ENCODE measurements at regions not wholly inside any gene's neighbourhood (a gene's known extent, or its start where the extent isn't known, plus 50 kb on each side); places are given as distances from the start of the nearest gene placed in this dataset.

- Histone ChIP-seq H3K36me3 (ENCODE audit: control insufficient read depth in 2 of 2, insufficient read depth in 2 of 2, low read length in 1 of 2) (no peaks in the 10 kb centered on the region), H3K4me2 (ENCODE audit: control insufficient read depth, insufficient read depth) (no peak overlapping the region), H3K27ac (ENCODE audit: control insufficient read depth, insufficient read depth) (no peak overlapping the region), H4K20me1 (ENCODE audit: control insufficient read depth, insufficient read depth) (no peaks in the 10 kb centered on the region), H3K4me3 (no peak overlapping the region), H3K27me3 (replicated peaks in 1 of 2; ENCODE audit: control insufficient read depth in 2 of 2, insufficient read depth in 2 of 2, low read length in 1 of 2) (no peaks in the 10 kb centered on the region), H2AFZ (ENCODE audit: control insufficient read depth, low read depth, low read length) (no peak overlapping the region), H3K4me1 (ENCODE audit: control insufficient read depth, insufficient read depth, low read length) (no peaks in the 10 kb centered on the region), H3K9ac (ENCODE audit: control insufficient read depth, insufficient read depth, low read length) (no peak overlapping the region), H3K9me3 (replicated peaks; ENCODE audit: control insufficient read depth, insufficient read depth, low read length) (no peaks in the 10 kb centered on the region), H3K79me2 (ENCODE audit: control insufficient read depth, insufficient read depth, low read length) (no peaks in the 10 kb centered on the region)
- in situ Hi-C loops (cut with MboI): no loop called here
- FAIRE-seq: no peak
- POLR2A ChIA-PET: no interaction called here
- WGBS (ENCODE audit: insufficient coverage, insufficient replicate concordance, low lambda C conversion rate, missing lambda C conversion rate): 64% methylated on average over 10 of the region's 10 CpGs
- SMC1A ChIA-PET (ENCODE audit: uncharacterized antibody, unreplicated experiment): no interaction called here
- no peak for DNase-seq (ENCODE audit: low read depth, low spot score)
- CTCF ChIA-PET: interaction anchor here (1.1 kb wide), 1 partner anchor 217 kb away, joined by 3 read pairs; no protein-coding TSS in a partner anchor
- ATAC-seq: no peak
- intact Hi-C loops (cut with micrococcal nuclease; ENCODE audit: unreplicated experiment): no loop called here
- RAD21 ChIA-PET (ENCODE audit: unreplicated experiment): no interaction called here
- BruUV-seq (replicated peaks): no TSS peak
- TF ChIP-seq DPF2 (IDR thresholded peaks at IDR 0.05) (no peak), BCLAF1 (IDR thresholded peaks at IDR 0.05) (no peak), SMAD1 (IDR thresholded peaks at IDR 0.05; ENCODE audit: low read depth, partially characterized antibody) (no peak), ETV6 (conservative IDR thresholded peaks at IDR 0.05 in 1 of 2, IDR thresholded peaks at IDR 0.05 in 1 of 2; ENCODE audit: borderline replicate concordance in 1 of 2, low read depth in 1 of 2) (no peak), ASH2L (IDR thresholded peaks at IDR 0.05; ENCODE audit: borderline replicate concordance, low read depth) (no peak), TBL1XR1 (IDR thresholded peaks at IDR 0.05; ENCODE audit: low read depth, low read length) (no peak), RB1 (IDR thresholded peaks at IDR 0.05; ENCODE audit: borderline replicate concordance) (no peak), HCFC1 (IDR thresholded peaks at IDR 0.05; ENCODE audit: low read length) (no peak), IKZF2 (IDR thresholded peaks at IDR 0.05) (no peak)
- TF ChIP-seq, protein P1, sequence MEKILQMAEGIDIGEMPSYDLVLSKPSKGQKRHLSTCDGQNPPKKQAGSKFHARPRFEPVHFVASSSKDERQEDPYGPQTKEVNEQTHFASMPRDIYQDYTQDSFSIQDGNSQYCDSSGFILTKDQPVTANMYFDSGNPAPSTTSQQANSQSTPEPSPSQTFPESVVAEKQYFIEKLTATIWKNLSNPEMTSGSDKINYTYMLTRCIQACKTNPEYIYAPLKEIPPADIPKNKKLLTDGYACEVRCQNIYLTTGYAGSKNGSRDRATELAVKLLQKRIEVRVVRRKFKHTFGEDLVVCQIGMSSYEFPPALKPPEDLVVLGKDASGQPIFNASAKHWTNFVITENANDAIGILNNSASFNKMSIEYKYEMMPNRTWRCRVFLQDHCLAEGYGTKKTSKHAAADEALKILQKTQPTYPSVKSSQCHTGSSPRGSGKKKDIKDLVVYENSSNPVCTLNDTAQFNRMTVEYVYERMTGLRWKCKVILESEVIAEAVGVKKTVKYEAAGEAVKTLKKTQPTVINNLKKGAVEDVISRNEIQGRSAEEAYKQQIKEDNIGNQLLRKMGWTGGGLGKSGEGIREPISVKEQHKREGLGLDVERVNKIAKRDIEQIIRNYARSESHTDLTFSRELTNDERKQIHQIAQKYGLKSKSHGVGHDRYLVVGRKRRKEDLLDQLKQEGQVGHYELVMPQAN (conservative IDR thresholded peaks at IDR 0.05): no peak
These were observed 64.1 kb upstream of the CXCL14 start for GRCh38 chr5:135642934-135643333.

Measured in GM12878 (cell line).